GM12872 (cell line): ENCODE measurements at regions not wholly inside any gene's neighbourhood (a gene's known extent, or its start where the extent isn't known, plus 50 kb on each side); places are given as distances from the start of the nearest gene placed in this dataset.

ENCODE experiments used
- TF ChIP-seq, protein P1 (sequence below): IDR thresholded peaks from 3 replicates; pipeline ENCODE4 v1.5.1; 2011; ENCODE audit warnings: low read depth, mild to moderate bottlenecking, low read length, moderate library complexity; ENCODE audit not compliant: insufficient read depth

DNA sequence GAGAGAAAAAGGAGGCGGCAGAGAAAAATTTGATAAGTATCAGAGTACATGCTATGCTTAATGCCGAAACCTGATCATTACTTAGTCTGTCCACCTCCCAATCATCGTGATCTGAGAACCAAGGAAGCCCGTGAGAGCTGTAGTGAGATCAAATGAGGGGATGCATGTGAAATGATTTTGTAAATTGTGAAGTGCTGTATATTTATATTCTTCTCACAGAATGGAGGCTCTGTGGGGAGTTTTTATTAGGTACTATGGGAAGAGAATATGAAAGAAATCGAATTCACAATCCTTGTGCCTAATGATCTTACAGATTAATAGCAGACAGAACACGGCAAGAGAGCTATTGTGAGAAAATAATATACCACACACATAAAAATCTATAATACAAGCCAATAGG is 115.5 kb downstream of the LYPLAL1 start:
- TF ChIP-seq, protein P1, sequence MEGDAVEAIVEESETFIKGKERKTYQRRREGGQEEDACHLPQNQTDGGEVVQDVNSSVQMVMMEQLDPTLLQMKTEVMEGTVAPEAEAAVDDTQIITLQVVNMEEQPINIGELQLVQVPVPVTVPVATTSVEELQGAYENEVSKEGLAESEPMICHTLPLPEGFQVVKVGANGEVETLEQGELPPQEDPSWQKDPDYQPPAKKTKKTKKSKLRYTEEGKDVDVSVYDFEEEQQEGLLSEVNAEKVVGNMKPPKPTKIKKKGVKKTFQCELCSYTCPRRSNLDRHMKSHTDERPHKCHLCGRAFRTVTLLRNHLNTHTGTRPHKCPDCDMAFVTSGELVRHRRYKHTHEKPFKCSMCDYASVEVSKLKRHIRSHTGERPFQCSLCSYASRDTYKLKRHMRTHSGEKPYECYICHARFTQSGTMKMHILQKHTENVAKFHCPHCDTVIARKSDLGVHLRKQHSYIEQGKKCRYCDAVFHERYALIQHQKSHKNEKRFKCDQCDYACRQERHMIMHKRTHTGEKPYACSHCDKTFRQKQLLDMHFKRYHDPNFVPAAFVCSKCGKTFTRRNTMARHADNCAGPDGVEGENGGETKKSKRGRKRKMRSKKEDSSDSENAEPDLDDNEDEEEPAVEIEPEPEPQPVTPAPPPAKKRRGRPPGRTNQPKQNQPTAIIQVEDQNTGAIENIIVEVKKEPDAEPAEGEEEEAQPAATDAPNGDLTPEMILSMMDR, result no peak

DNA sequence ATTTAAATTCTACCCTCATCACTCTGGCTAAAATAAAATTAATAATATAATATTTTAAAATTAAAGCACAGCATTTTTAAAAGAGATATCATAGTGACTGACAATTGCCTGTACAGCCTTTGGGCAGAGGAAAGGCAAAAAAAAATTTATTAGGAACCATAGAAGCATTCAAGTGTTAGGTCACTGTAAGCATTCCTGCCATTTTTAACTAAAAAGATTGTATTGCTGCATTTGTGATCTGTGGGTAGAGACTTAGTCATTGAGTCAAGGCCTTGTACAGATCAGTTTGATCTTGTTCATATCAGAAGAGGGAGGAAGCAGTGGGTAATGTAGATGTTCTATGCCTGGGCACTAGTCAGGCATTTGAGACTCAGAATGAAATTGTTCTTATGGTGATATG is 109.9 kb downstream of the LYPLAL1 start:
- TF ChIP-seq, protein P1, result no peak

DNA sequence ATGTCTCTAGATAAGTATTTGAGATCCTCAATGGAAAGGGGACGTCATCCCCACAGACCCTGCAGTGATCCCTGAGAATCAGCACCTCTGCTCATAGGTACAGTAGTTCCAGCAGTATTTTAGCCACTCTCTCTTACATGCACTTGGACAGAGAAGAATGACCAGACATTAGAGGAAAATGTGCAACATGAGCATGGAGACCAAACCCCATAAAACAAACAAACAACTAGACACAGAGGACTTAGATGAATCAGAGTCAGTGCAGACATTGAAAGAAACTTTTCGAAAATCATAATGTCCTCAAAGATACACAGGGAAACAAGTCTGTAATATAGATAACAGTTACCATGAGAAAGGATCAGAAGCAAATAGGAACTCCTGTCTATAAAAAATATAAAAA is 108.2 kb downstream of the LYPLAL1 start:
- TF ChIP-seq, protein P1, result no peak

DNA sequence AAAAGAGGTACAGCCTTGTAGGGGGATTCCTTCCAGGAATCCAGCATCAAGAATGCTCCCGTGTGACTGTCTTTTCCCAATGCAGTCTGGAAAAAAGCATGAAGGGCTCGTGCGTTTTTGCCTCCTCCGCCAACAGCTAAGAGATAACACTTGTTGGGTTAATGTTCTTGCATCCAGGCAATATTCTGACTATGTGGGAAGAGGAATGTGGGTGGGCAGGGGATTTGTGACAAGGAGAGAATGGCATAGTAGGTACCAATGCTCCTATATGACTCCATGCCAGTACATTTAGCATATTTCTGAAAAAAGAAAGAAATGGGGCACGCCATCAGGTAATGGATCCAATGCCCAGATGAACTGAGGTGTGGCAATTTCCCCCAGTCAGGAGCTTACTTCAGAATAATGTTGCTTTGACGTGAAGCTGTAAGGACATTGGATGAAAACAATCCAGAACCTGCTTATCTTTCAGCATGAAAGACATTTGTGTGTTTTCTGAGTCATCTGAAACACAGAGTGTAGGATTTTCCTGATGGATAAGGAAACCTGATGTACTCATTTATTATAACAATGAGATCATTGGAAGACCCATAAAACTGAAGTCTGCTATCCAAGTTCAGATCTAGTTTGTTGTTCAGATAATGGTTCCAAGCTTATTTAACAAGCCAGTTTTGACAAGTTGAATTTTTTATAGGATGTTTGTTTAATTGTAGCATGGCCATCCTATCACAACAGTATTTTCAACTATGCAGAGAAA is 105.5 kb downstream of the LYPLAL1 start:
- TF ChIP-seq, protein P1, result no peak

DNA sequence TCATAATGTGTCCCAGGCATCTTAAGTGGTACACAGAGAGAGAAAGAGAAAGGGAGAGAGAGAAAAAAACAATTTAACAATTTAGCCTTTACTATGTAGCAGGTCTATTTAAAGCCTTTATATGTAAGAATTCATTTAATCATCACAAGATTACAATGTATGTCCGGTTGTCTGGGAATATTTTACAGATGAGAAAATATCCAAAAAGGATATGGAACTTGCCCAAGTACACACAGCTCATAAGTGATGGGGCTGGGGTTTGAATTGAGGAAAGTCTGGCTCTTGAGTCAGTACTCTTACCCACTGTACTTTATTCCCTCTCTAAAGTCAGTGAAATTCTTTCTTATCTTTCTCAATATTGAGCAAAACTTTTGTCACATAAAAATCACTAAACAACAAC is 104.6 kb downstream of the LYPLAL1 start:
- TF ChIP-seq, protein P1, result no peak

DNA sequence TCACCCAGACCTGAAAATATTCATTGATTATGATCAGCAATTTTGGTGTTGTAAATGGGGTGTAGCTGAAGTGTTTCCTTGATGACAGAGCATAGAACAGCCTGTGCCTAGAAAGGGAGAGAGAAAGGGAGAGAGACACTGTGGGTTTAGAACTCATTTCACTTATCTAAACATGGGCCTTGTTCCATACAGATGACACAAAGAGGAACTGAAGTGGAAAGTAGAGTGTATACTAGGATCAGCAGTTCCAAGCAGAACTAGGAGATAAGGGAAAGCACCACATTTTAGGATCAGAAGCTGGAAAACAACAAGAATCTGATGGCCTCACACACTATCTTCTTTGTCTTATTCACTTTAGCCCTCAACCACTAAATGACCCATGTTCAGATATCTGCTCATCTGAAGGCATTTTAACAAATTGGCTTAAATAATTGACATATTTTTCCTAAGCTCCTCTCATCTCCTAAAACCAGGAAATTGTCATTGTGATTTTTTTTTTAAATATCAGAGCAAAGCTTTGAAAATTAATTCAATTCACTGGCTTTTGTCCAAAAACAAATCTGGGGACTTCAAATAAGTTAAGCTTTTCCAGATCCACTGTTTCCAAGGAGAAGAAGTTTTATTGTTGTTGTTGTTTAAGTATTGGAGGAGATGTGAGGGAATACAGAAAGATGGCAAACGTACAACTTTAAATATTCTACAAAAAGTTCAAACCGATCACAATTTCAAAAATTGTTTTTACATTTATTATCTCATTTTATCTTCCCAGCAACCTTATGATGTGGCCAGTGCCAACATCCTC is 103.8 kb downstream of the LYPLAL1 start:
- TF ChIP-seq, protein P1, result no peak

DNA sequence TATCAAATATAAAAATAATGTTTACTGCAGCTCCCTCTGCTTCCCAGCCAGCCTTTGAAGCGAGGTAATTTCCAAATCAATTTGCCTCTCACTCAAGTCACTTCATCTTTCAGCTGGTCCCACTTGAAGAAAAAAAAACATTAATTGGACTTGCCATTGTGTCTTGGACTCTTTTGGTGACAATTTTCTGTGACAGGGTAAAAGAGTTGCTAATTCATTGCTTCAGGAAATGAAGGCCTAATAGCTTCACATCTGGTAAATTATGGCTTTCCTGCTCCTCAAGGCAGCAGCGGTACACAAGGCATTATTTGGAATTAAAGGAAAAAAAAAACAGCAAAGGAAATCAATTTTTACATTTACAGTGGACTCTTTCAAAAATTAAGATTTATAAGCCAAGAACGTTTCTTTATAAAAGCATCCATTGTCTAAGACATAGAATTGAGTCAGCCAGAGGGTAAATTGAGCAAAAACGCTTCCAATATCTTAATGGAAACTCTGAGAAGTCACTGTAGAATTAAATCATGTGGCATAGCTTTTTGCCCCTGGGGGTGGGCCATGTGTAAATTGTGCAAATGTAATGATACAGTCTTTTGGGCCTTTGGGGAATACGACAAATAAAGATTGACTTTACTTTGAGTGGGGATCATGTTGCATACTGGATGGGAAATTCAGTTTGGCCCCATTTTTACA is 102.5 kb downstream of the LYPLAL1 start:
- TF ChIP-seq, protein P1, result no peak
